ENCODE measurements at regions not wholly inside any gene's neighbourhood (a gene's known extent, or its start where the extent isn't known, plus 50 kb on each side); places are given as distances from the start of the nearest gene placed in this dataset.

DNA sequence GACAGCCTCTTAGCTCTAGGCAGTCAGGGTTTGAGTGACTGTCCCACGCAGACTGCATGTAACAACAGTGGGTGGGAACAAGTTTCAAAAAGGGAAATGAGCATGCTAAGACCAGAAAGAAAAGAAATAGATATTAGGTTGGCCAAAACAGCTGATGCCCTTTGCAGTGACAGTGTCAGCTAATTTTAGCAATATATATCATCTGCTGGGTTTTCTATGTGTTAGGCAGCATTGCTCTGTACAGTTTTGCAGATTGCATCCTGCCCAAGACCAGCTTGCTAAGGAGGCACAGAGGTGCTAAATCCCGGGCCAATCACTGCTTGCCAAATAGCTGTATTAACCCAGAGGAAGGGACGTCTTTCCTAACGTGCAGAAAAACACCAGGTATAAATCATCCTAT, 541.9 kb upstream of the TBX3 start:
- no peak for DNase-seq
- Histone ChIP-seq H3K9me3 (ENCODE audit: control extremely low read depth in 1 of 5, control insufficient read depth in 4 of 5, insufficient read depth in 2 of 5, low read depth in 1 of 5, low read length in 4 of 5) (no peaks in the 10 kb centered on the region), H3K27me3 (replicated peaks in 2 of 5; ENCODE audit: control insufficient read depth in 4 of 5, insufficient read depth in 5 of 5, low read length in 4 of 5) (no peaks in the 10 kb centered on the region), H3K36me3 (ENCODE audit: control insufficient read depth in 4 of 4, insufficient read depth in 4 of 4, low read length in 3 of 4) (no peaks in the 10 kb centered on the region), H3K4me1 (ENCODE audit: control extremely low read depth in 1 of 4, control insufficient read depth in 4 of 4, insufficient read depth in 4 of 4, low read length in 3 of 4) (no peaks in the 10 kb centered on the region), H3K4me3 (ENCODE audit: control insufficient read depth in 1 of 7, extremely low read depth in 1 of 7, insufficient read depth in 4 of 7, low read depth in 2 of 7, low read length in 6 of 7) (no peak overlapping the region), H3K27ac (ENCODE audit: insufficient read depth in 1 of 2, low read depth in 1 of 2, low read length in 2 of 2, poor library complexity in 1 of 2, severe bottlenecking in 2 of 2) (no peak overlapping the region)
- WGBS (ENCODE audit: insufficient coverage) = 94% methylated on average over 2 of the region's 4 CpGs
- CTCF ChIA-PET = no interaction called here
- POLR2A ChIA-PET = interaction anchor here (0.6 kb wide), 1 partner anchor 9 kb away, joined by 3 read pairs; no protein-coding TSS in a partner anchor

DNA sequence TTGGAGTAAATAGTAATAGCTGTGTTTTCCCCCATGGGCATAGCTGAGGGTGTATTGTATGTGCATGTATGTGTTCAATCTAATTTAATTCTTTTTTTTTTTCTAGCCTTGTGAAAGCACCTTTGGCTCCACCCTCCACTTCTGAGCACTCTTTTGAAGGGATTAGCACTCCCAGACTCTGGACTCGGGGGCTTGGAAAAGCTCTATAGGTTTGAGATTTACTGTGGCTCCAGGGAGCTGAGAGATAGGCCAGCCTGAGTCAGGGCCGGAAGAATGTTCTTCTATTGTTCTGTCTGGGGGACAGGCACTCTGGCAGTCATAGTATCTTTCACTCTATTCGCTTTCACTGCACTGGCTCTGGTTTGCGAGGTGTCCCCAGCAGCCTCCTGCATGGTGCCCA, 540.0 kb upstream of the TBX3 start:
- ChIA-PET CTCF (interaction anchor here (0.6 kb wide), 1 partner anchor 31 kb away, joined by 4 read pairs; no protein-coding TSS in a partner anchor), POLR2A (interaction anchor here (0.6 kb wide), 1 partner anchor 24 kb away, joined by 7 read pairs; no protein-coding TSS in a partner anchor)
- no peaks in the 10 kb centered on the region for H3K4me1 ChIP-seq (ENCODE audit: control extremely low read depth in 1 of 4, control insufficient read depth in 4 of 4, insufficient read depth in 4 of 4, low read length in 3 of 4)
- H3K9me3 ChIP-seq (ENCODE audit: control extremely low read depth in 1 of 5, control insufficient read depth in 4 of 5, insufficient read depth in 2 of 5, low read depth in 1 of 5, low read length in 4 of 5) = no peaks in the 10 kb centered on the region
- no peak overlapping the region for H3K27ac ChIP-seq (ENCODE audit: insufficient read depth in 1 of 2, low read depth in 1 of 2, low read length in 2 of 2, poor library complexity in 1 of 2, severe bottlenecking in 2 of 2)
- no peak for DNase-seq
- H3K27me3 ChIP-seq (replicated peaks in 2 of 5; ENCODE audit: control insufficient read depth in 4 of 5, insufficient read depth in 5 of 5, low read length in 4 of 5) = no peaks in the 10 kb centered on the region
- H3K4me3 ChIP-seq (ENCODE audit: control insufficient read depth in 1 of 7, extremely low read depth in 1 of 7, insufficient read depth in 4 of 7, low read depth in 2 of 7, low read length in 6 of 7) = no peak overlapping the region
- H3K36me3 ChIP-seq (ENCODE audit: control insufficient read depth in 4 of 4, insufficient read depth in 4 of 4, low read length in 3 of 4) = no peaks in the 10 kb centered on the region
- 71% methylated on average over 2 of the region's 4 CpGs for WGBS (ENCODE audit: insufficient coverage)

DNA sequence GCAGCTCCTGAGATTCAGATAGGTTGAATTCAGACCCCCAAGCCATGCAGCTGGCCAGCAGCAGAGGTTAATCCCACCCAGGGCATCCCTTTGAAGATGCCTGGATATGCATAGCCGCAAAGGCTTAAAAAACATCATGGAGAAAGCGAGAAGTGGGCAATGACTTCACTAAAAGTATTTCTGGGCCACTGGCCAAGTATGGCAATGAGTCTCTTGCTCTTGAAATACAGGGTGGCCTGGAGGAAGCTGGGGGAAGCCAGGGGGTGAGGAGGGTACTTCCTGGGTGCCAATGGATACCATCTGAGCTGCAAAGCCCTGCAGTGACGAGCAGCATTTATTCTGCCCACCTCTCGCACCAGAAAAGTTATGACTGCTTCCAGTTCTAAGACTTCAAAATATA, 539.3 kb upstream of the TBX3 start:
- 89% methylated on average over 3 of the region's 4 CpGs for WGBS (ENCODE audit: insufficient coverage)
- POLR2A ChIA-PET = interaction anchor here (0.6 kb wide), 1 partner anchor 25 kb away, joined by 7 read pairs; no protein-coding TSS in a partner anchor
- Histone ChIP-seq H3K9me3 (ENCODE audit: control extremely low read depth in 1 of 5, control insufficient read depth in 4 of 5, insufficient read depth in 2 of 5, low read depth in 1 of 5, low read length in 4 of 5) (no peaks in the 10 kb centered on the region), H3K27me3 (replicated peaks in 2 of 5; ENCODE audit: control insufficient read depth in 4 of 5, insufficient read depth in 5 of 5, low read length in 4 of 5) (no peaks in the 10 kb centered on the region), H3K4me3 (ENCODE audit: control insufficient read depth in 1 of 7, extremely low read depth in 1 of 7, insufficient read depth in 4 of 7, low read depth in 2 of 7, low read length in 6 of 7) (no peak overlapping the region), H3K27ac (ENCODE audit: insufficient read depth in 1 of 2, low read depth in 1 of 2, low read length in 2 of 2, poor library complexity in 1 of 2, severe bottlenecking in 2 of 2) (no peak overlapping the region), H3K4me1 (ENCODE audit: control extremely low read depth in 1 of 4, control insufficient read depth in 4 of 4, insufficient read depth in 4 of 4, low read length in 3 of 4) (no peaks in the 10 kb centered on the region), H3K36me3 (ENCODE audit: control insufficient read depth in 4 of 4, insufficient read depth in 4 of 4, low read length in 3 of 4) (no peaks in the 10 kb centered on the region)
- CTCF ChIA-PET = no interaction called here
- DNase-seq = no peak

DNA sequence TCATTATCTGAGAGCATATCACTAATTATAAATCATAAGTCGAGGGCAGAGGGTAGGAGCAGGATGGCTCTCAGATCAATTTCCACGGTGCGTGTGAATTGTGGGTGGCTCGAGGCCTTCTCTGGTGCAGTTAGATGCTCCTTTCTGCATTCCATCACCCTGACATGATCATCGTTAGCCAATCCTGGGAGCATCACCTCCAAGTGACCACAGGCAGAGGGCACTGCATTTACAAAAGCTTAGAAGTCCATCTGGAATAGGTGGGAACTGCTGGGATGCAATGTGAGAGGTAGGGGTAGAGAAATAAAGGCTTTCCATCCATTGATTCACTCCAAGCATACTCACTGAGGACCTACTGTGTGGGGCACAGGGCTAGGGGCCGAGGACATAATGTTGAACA, 538.2 kb upstream of the TBX3 start:
- CTCF ChIA-PET = no interaction called here
- no peaks in the 10 kb centered on the region for H3K9me3 ChIP-seq (ENCODE audit: control extremely low read depth in 1 of 5, control insufficient read depth in 4 of 5, insufficient read depth in 2 of 5, low read depth in 1 of 5, low read length in 4 of 5)
- POLR2A ChIA-PET = no interaction called here
- no peaks in the 10 kb centered on the region for H3K27me3 ChIP-seq (replicated peaks in 2 of 5; ENCODE audit: control insufficient read depth in 4 of 5, insufficient read depth in 5 of 5, low read length in 4 of 5)
- H3K4me3 ChIP-seq (ENCODE audit: control insufficient read depth in 1 of 7, extremely low read depth in 1 of 7, insufficient read depth in 4 of 7, low read depth in 2 of 7, low read length in 6 of 7) = no peak overlapping the region
- no peaks in the 10 kb centered on the region for H3K4me1 ChIP-seq (ENCODE audit: control extremely low read depth in 1 of 4, control insufficient read depth in 4 of 4, insufficient read depth in 4 of 4, low read length in 3 of 4)
- no peak overlapping the region for H3K27ac ChIP-seq (ENCODE audit: insufficient read depth in 1 of 2, low read depth in 1 of 2, low read length in 2 of 2, poor library complexity in 1 of 2, severe bottlenecking in 2 of 2)
- no peaks in the 10 kb centered on the region for H3K36me3 ChIP-seq (ENCODE audit: control insufficient read depth in 4 of 4, insufficient read depth in 4 of 4, low read length in 3 of 4)
- no peak for DNase-seq
- WGBS (ENCODE audit: insufficient coverage) = 85% methylated on average over 4 of the region's 6 CpGs

DNA sequence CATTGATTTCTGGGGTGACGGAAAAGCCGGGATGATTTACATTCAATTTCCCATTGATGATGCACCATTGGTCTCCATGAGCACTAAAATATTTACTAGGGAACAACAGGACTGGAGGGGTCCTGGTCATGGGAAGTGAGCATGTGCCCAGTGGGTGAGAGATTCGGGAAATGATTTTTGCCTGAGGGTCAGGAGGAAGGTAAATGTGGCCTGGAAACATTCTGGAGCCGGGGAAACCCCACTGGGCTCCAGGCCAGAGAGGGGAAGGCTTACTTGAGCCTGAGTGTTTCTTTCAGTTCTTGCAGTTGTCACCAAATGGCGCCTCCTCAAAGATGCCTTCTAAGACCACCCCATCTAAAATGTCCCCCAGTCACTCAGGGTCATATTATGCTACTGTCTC, 532.3 kb upstream of the TBX3 start:
- H3K4me3 ChIP-seq (ENCODE audit: control insufficient read depth in 1 of 7, extremely low read depth in 1 of 7, insufficient read depth in 4 of 7, low read depth in 2 of 7, low read length in 6 of 7) = no peak overlapping the region
- H3K27me3 ChIP-seq (replicated peaks in 2 of 5; ENCODE audit: control insufficient read depth in 4 of 5, insufficient read depth in 5 of 5, low read length in 4 of 5) = peaks cover 0 to 1% (median 0%) of the 10 kb centered on the region in 5 experiments
- H3K9me3 ChIP-seq (ENCODE audit: control extremely low read depth in 1 of 5, control insufficient read depth in 4 of 5, insufficient read depth in 2 of 5, low read depth in 1 of 5, low read length in 4 of 5) = no peaks in the 10 kb centered on the region
- no peaks in the 10 kb centered on the region for H3K36me3 ChIP-seq (ENCODE audit: control insufficient read depth in 4 of 4, insufficient read depth in 4 of 4, low read length in 3 of 4)
- WGBS (ENCODE audit: insufficient coverage) = 86% methylated on average over 3 of the region's 5 CpGs
- DNase-seq = no peak
- H3K27ac ChIP-seq (ENCODE audit: insufficient read depth in 1 of 2, low read depth in 1 of 2, low read length in 2 of 2, poor library complexity in 1 of 2, severe bottlenecking in 2 of 2) = no peak overlapping the region
- no peaks in the 10 kb centered on the region for H3K4me1 ChIP-seq (ENCODE audit: control extremely low read depth in 1 of 4, control insufficient read depth in 4 of 4, insufficient read depth in 4 of 4, low read length in 3 of 4)
- ChIA-PET POLR2A (no interaction called here), CTCF (no interaction called here)

GRCh38 chr12:115215544-115215943, 531.6 kb upstream of the TBX3 start:
- no peak for DNase-seq
- ChIA-PET CTCF (no interaction called here), POLR2A (no interaction called here)
- no peaks in the 10 kb centered on the region for H3K9me3 ChIP-seq (ENCODE audit: control extremely low read depth in 1 of 5, control insufficient read depth in 4 of 5, insufficient read depth in 2 of 5, low read depth in 1 of 5, low read length in 4 of 5)
- H3K27ac ChIP-seq (ENCODE audit: insufficient read depth in 1 of 2, low read depth in 1 of 2, low read length in 2 of 2, poor library complexity in 1 of 2, severe bottlenecking in 2 of 2) = no peak overlapping the region
- no CpG with 5 or more reads among the region's 3 CpGs for WGBS (ENCODE audit: insufficient coverage)
- H3K27me3 ChIP-seq (replicated peaks in 2 of 5; ENCODE audit: control insufficient read depth in 4 of 5, insufficient read depth in 5 of 5, low read length in 4 of 5) = peaks cover 0 to 1% (median 0%) of the 10 kb centered on the region in 5 experiments
- H3K36me3 ChIP-seq (ENCODE audit: control insufficient read depth in 4 of 4, insufficient read depth in 4 of 4, low read length in 3 of 4) = no peaks in the 10 kb centered on the region
- H3K4me1 ChIP-seq (ENCODE audit: control extremely low read depth in 1 of 4, control insufficient read depth in 4 of 4, insufficient read depth in 4 of 4, low read length in 3 of 4) = no peaks in the 10 kb centered on the region
- no peak overlapping the region for H3K4me3 ChIP-seq (ENCODE audit: control insufficient read depth in 1 of 7, extremely low read depth in 1 of 7, insufficient read depth in 4 of 7, low read depth in 2 of 7, low read length in 6 of 7)

- Histone ChIP-seq H3K4me1 (ENCODE audit: control extremely low read depth in 1 of 4, control insufficient read depth in 4 of 4, insufficient read depth in 4 of 4, low read length in 3 of 4) (no peaks in the 10 kb centered on the region), H3K4me3 (ENCODE audit: control insufficient read depth in 1 of 7, extremely low read depth in 1 of 7, insufficient read depth in 4 of 7, low read depth in 2 of 7, low read length in 6 of 7) (no peak overlapping the region), H3K27me3 (replicated peaks in 2 of 5; ENCODE audit: control insufficient read depth in 4 of 5, insufficient read depth in 5 of 5, low read length in 4 of 5) (peaks cover 0 to 1% (median 0%) of the 10 kb centered on the region in 5 experiments), H3K9me3 (ENCODE audit: control extremely low read depth in 1 of 5, control insufficient read depth in 4 of 5, insufficient read depth in 2 of 5, low read depth in 1 of 5, low read length in 4 of 5) (no peaks in the 10 kb centered on the region), H3K27ac (ENCODE audit: insufficient read depth in 1 of 2, low read depth in 1 of 2, low read length in 2 of 2, poor library complexity in 1 of 2, severe bottlenecking in 2 of 2) (no peak overlapping the region), H3K36me3 (ENCODE audit: control insufficient read depth in 4 of 4, insufficient read depth in 4 of 4, low read length in 3 of 4) (no peaks in the 10 kb centered on the region)
- POLR2A ChIA-PET = no interaction called here
- CTCF ChIA-PET = no interaction called here
- DNase-seq = no peak
- 37% methylated on average over 6 of the region's 6 CpGs for WGBS (ENCODE audit: insufficient coverage)
These were observed 529.6 kb upstream of the TBX3 start for GRCh38 chr12:115213538-115214016.
